GM23248 (cell line): ENCODE measurements at regions not wholly inside any gene's neighbourhood (a gene's known extent, or its start where the extent isn't known, plus 50 kb on each side); places are given as distances from the start of the nearest gene placed in this dataset.

Experiments used
- EZH2 ChIP-seq: fragments of 200-600 bp; sonication (generic); IDR thresholded peaks from 2 replicates; pipeline ENCODE4 v1.6.1; 2018; ENCODE audit warnings: antibody characterized with exemption, mild to moderate bottlenecking; ENCODE audit not compliant: insufficient read depth, poor library complexity, severe bottlenecking
- EZH2phosphoT487 ChIP-seq: fragments of 200-600 bp; sonication (generic); IDR thresholded peaks from 2 replicates; pipeline ENCODE4 v1.6.1; 2018; ENCODE audit warnings: antibody characterized with exemption, moderate library complexity, mild to moderate bottlenecking, low read depth; ENCODE audit not compliant: insufficient read depth

DNA sequence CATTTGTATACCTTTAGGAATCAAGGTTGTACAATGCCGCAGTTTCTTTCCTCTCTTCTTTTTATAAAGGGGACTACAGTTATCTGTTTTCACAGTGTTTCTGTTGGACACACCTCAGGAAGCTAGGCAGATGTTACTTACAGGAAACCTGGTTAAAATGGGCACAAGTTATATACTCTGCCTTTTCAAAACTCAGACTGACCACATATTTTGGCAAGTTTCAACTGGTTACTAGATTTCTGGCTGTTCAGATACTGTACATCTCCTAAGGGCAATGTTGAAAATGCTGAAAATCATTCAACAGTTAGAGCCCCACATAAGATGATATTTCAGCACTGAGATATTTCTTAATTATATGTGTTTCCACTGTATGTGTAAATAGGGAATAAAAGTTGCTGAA is 92.5 kb upstream of the SLC35B3 start:
- no peak for TF ChIP-seq EZH2phosphoT487
- no peak for TF ChIP-seq EZH2
